SIG-M5 treated with dmso at 0.1 percent for 504 hours (cell line): ENCODE measurements at regions not wholly inside any gene's neighbourhood (a gene's known extent, or its start where the extent isn't known, plus 50 kb on each side); places are given as distances from the start of the nearest gene placed in this dataset.

Experiments
- DNase-seq: peaks from one replicate; lab custom pipeline; 2025; ENCODE audit not compliant: unreplicated experiment; lab: John Stamatoyannopoulos, UW

DNA sequence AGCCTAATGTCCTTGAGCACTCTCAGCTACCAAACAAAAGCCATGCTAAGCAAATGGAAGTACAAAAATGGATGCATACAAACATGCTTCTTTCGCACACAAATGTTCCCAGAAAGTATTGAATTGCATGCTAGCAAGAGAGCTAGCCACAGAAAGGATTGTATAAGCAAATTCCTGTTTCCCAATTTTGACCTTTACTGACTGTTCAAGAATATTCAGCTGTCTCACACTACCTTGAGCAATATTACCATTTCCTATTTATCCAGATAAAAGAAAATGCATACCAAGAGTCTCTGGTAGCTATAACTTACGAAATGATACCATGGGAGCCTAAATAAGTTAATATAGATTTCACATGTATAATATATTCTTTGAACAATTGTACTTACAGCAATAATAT lies 264.6 kb downstream of the TMEM167A start:
- peak; percentile 25 for DNase-seq

DNA sequence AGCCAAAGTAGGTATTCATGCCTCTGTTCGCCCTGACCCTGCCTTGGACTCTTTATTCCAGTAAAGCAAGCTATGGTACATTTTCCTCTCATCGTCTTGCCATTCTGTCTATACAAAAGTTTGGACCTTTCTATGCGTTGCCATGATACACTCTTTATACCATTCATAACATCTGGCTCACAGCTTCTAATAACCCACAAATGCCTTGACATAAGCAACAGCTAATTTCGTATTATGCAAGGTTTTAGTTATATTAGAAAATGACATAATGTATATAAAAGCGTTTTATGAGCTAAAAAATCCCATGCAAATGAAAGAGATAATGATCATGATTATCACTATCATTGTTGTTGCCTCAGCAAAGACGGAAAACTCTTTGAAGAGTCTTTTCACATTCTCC lies 265.7 kb downstream of the TMEM167A start:
- DNase-seq, result no peak

DNA sequence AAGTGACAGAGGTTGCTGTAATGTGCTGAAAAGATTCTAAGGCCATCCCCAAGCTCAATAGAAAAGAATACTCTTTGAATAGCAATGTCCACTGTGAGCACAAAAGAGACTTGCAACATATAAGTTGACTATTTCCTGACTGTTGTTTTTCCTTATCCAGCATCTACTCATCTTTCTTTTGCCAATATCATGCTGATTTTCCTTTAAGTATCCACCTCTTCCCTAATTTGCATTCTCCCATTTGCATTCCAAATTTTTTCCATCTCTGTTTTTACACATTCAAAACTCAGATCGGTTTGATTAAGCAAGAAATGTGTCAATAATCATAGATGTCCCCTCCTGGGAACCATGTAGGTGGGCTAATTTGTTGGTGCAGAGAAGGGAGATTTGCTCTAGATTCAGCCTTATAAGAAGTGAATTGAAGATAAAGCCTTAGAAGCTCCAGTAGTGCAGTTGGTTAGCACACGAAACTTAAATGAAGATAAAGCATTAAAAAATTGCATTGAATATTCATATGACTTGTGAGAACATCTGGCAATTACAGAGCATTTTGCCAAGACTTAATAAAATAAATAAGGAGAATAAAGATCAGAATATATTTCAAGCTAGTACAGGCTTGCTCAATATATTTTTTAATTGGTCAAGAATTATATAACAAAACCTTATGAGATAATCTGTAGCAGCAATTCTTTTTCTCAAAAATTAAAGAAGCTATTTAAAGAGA lies 267.6 kb downstream of the TMEM167A start:
- DNase-seq, result no peak

DNA sequence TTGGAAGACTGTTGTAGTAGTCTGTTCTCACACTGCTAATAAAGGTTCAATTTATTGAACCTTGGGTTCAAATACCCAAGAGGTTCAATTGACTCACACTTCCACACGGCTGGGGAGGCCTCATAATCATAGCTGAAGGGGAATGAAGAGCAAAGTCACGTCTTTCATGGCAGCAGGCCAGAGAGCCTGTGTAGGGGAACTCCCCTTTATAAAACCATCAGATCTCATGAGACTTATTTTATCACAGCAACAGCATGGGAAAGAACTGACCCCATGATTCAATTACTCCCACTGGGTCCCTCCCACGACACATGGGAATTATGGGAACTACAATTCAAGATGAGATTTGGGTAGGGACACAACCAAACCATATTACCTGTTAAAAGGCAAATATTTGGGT lies 268.2 kb downstream of the TMEM167A start:
- DNase-seq, result no peak

DNA sequence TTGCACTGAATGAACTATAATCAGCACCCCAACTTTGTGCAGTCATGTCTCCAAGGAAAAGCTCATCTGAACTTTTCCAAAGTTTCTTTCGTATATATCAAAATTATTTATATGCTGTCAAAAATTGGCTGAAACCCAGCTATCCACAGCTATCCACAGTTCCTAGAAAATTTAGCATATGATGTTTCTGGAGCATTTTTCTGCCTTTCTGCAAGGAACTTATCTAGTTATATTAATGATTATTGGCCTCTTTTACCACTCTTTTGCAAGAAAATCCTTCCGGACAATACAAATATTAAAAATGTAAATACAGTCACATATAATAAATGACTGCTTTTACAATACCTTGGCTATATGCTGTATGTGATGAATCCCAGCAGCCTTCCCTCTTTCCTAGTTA lies 270.2 kb downstream of the TMEM167A start:
- DNase-seq, result no peak

DNA sequence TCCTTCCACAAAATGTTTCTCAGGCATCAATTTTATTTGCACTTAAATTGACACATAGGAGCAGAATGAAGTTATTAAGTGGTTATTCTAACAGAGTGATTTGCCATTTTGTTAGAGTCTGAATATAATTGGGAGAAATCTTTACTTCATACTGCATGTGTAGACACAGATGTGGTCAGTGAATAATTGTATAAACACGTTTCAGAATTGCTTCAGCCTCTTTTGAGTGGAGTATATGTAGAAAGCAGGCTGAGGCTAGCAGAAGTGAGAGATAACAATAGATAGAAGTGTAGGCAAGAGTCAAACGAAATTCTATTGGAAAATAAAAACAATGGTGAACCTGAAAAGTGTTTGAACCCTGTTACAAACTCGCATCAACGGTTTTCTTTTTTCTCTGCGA lies 270.7 kb downstream of the TMEM167A start:
- DNase-seq, result no peak

DNA sequence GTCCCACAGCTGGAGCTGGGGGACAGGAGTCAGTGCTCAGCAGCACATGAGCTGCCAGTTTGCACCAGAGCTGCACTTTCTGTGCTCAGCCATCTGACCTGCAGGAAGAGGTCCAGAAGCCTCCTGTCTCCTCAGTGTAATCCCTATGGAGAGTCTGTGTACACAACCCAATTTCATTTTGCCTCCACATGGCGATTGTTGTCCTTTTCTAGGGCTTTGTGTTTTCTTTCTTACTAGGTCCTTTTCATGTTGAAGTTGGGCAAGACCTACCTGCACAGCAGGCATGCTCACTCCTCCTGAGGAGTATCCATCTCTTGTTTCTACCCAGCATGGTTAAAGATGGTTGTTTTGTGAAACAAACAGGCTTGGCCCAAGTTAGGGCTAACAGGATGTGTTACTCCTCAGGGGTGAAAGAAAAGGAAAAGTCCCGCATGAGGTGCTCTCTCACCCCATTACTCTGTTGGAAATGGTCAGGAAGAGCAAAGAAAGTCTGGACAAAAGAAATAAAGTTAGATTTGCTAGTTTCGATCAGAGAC lies 273.0 kb downstream of the TMEM167A start:
- DNase-seq, result no peak

DNA sequence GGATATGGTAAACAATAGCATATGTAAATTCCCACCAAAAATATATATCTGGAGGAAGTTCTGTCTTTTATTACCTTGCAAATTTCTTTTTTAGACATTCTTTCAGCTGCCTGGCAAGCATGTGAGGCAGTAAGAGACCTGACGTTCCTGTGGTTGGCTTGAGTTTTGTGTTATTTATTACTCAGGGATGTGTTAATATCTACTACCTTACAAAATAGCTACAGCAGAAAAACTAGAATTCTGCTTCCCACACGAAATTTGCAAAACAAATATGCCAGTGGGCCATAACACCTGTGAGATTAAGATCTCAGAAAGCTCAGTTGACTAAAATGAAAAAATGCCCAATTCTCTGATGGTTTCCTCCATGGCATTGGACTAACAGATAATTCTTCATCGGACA lies 274.2 kb downstream of the TMEM167A start:
- no peak for DNase-seq

DNA sequence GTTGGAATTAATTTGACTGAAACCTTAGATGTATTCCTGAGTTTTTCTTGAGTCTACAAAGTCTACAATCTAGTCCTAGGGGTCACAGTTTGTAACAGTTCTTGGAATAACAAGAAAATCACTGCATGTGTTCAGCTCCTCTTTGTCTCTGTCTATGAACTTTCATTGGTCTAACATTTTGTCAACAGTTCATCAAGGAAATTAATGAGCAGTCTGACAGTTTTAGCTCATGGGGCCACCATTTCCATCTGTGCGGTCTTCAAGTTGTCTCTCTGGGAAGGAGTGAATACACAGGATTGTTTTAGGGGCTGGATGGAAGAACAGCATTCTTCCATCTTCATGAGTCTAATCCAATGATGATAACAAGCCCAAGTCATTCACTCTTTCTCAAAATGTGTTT lies 276.4 kb downstream of the TMEM167A start:
- DNase-seq, result no peak

DNA sequence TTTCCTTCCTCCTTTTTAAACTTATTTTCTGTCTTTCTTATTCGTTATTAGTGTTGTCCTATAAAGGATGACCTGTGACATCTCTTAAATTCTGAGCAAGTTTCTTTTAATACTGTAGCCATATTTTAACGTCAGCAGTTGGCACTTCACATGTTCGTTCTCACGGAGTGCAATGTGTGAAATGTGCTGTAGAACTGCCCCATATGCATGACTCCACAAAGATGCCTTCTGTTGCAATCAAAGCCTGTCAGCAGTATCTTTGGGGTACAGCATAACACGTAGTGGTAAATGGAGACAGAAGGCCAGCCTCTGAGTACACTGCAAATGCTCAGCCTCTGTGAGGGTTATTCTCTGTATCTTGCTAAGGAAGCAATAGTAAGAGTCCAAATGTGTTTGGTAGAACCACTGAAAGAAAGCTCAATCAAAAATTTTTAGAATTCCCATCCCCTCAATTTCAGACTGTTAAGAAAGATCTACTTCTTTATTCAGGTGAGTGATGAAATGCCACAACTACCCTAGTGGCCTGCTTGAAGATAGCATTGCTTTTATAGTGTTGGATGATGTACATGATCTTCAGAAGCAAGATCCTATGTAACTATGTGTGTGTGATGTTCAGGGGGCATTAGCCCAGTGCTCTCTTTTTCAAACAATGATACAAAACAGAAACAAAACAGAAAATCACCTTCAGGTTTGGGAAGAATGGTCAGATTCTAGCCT lies 277.7 kb downstream of the TMEM167A start:
- DNase-seq, result no peak

DNA sequence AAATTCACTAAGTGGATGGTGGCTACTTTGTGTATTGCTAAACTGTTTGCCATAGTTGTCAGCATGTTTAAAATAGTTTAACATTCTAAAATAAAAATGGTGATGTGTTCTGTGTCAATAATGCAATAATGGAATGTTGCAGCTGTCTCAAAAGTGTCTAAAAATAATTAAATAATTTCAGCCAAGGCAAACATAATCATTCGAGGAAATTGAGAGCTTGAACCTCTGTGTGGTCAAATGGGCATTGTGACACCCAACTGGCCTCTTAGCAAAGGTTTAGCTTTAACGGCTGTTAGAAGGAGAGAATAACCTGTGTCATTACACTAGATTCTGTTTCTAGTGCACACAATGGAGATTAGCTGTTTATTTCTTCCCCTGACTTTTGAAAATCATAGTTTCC lies 278.5 kb downstream of the TMEM167A start:
- DNase-seq, result no peak

DNA sequence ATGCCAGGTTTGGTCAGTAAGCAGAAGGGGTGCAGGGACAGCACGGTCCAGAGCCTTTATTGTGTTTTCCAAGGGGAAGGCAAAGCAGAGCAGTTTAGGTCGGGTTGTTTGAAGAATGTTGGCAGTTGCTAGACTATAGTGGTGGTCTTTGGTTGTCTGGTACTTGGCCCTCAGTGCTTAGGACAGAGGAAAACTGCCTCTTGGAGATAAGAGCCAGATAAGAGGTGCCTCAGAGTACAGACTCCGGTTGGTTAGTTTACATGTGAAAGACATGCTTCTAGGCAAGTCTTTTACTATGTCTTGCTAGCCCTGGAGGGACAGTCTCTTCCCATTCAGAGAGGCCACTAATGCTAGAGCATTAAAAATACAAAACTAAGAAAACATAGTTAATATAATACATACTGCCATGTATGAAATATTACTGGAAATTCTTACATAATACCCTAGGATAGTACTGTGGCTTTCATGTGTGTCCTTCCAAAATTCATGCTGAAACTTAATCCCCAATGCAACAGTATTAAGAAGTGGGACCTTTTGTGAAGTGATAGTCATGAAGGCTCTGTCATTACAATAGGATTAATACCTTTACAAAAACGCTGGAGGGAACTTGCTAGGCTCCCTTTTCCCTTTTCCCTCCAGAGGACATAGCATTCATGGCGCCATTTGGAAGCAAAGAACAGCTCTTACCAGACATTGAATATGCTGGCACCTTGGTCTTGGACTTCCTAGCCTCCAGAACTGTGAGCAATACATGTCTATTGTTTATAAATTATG lies 280.4 kb downstream of the TMEM167A start:
- DNase-seq, result no peak

DNA sequence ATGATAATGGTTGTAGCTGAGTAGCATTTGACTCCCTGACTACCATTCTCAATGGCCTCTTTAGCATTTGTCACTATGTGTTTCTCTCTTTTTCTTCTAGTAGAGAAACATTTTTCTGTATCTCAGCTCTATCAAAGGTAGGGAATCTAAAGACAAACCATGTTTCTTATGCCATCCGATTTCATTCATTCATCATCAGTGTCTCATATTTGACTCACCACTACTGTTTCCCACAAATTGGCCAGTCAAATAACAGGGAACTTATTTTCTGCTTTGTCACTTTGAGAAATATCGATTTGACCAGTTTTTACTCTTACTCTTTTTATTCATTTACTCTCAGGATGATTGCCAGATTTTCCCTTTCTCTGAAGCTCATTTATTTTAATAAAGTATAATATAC lies 282.3 kb downstream of the TMEM167A start:
- no peak for DNase-seq

DNA sequence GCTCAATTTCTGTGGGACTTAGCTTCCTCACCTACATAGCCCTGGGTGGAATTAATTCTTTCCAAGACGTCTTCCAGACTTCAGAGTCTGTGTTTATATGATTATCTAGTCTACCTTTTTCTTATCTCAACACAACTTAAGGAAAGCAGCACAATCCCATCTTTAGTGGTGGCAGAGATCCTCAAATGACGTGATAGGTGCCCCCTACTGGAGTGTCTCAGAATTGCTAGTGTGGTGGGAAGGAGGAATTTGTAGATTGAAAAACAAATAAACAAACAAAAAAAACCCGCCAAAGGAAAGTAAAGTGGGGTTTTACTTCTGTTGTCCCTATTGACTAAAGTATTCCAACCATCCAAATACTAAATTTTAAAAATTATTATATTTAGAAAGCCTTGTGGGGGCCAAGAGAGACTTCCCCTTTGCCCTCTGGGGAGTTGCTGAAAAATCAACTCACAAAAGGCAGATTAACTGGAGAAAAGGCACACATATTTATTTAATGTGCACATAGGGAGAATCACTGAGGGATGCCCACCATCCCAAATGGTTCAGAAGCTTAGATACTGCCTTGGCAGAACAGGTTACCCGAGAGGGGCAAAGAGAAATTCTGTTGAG lies 283.3 kb downstream of the TMEM167A start:
- no peak for DNase-seq

DNA sequence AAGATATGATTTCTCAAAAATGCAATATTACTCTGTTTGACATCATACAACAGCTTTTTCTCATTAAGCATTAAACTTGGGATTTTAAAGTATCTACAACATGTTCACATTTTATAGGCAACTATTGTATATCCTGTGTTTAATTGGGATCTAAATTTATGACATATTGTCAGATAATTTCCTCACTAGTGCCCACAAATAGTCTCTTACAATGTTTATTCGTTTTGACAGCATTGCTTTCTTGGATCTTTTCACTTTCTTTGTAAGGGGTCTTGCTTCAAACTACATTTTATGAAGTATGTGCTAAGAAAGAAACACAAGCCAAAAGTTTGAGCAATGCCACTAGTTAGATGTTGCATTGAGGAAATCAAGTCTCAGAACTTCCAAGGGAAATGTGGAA lies 285.1 kb downstream of the TMEM167A start:
- no peak for DNase-seq

DNA sequence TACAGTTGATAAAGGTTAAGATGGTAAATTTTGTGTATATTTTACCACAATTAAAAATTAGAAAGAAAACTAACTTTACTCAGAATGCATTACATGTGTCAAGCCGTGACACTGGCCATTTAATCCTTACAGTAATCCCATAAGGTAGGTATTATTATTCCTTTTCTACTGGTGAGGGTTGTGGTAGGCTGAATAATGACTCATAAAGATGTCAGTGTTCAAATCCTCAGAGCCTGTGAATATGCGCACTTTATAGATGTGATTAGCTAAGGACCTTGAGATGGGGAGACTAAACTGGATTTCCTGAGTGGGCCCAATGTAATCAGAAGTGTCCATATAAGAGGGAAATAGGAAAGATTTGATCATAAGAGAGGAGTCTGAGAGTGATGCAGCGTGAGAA lies 288.1 kb downstream of the TMEM167A start:
- DNase-seq, result no peak

DNA sequence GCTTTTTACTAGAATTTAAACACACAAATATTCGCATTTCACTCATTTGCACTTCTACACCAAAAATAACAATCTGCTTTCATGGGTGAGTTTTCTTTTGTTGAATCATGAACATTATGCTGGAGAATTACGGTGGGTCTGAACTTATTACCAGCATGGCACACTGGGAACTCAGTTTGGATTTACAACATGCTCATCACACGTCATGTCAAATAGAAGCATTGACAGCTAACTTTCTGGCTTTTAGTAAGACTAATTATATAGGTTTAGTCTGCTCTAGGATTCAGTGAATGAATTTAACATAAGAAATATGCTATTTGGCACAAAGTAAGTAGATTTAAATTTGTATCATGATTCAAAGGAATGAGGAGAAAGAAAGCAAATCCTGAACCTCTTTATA lies 290.4 kb downstream of the TMEM167A start:
- DNase-seq, result no peak

DNA sequence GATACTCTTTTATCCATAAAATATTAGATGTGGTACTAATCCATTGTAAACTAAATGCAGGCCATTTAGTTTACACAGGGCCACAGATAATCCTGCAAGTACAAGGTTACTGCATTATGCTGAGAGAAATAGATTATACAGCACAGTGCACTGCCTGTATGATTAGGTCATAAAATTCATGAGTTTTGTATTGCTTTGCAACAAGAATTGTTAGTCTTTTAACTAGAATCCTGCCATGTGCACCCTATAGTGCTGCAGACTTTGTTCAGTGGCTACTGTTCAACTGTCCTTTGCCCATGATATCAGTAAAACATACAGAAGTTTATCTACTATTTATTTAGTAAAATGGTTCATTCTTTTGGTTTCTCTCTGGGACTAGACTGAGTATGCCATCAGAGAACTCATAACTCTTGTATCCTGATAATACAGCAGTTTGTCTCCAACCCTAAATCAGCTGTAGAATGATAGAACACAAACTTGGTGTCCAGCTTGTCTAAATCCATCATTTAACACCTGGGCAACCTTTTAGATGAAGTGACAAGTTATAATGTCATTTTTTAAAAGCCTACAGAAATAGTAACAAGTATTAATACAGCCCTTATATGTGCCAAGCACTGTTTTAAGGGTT lies 291.2 kb downstream of the TMEM167A start:
- no peak for DNase-seq

DNA sequence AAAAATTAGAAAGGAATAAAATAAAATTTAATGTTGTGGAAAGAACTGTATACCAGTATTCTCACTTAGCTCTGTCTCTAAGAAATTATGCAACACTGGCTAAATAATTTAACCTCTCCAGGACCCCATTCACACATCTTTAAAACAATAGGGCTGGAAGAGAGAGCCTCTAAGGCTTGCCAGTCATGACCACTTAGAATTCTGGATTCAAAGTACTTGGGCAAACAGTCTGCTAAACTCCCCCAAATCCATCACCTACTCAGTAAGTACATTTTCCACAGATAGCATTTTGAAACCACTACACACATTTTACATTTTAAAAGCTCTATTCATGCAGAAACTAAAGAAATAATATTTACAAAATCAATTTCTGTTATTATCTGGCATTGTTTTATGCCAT lies 291.7 kb downstream of the TMEM167A start:
- no peak for DNase-seq

DNA sequence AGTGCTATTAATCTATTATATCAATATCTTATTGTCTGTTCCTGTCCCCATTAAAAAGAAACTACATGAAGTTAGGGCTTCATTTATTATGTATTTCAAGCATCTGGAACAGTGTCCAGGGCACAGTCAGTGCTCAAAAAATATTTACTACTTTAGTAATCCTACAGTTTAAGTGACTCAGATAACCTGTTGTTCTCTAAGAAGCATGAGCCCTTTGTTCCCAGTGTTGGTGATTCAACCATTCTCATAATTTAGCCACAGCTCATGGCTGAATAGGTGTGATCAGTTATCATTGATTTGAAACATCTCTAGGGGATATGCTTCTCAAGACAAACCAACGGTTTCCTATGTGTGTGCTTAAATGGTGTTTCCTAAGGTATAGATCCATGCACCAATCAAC lies 292.7 kb downstream of the TMEM167A start:
- DNase-seq, result no peak

DNA sequence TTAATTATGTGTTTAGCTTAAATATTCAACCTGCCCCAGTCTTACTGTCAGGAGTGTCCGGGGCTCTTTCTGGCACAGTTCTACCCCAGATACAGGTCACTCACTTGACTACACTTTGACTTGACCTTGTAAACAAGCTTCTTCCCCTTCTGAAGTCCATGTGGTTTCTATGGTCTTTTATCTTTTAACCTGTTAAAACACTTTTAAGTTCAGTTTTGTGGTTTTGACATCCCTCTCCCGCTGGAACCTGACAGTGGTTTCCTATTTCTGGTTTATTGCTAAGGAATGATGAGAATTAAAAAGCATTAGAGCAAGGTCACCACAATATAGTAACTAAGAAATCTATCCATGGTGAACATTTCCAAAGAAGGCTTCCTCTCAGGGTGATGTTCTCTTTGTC lies 300.1 kb downstream of the TMEM167A start:
- no peak for DNase-seq
